Gastroesophageal sphincter (tissue), 3 donors: ENCODE measurements at regions not wholly inside any gene's neighbourhood (a gene's known extent, or its start where the extent isn't known, plus 50 kb on each side); places are given as distances from the start of the nearest gene placed in this dataset.

ENCODE experiments used
- CTCF ChIP-seq, 4 experiments: fragments of 200-600 bp in 2 of 4; fragments of 450-650 bp in 2 of 4; sonication (generic) in 1 of 4; IDR thresholded peaks; one replicate each; pipeline ENCODE4 v1.5.1; 2017 to 2019; ENCODE audit warnings: antibody characterized with exemption in 4 of 4, mild to moderate bottlenecking in 2 of 4, moderate library complexity in 2 of 4
- EP300 ChIP-seq: sonication (generic); formaldehyde crosslinking; IDR thresholded peaks from one replicate; pipeline ENCODE4 v1.6.1; 2017; ENCODE audit warnings: antibody characterized with exemption, mild to moderate bottlenecking
- POLR2A ChIP-seq, 2 donors: fragments of 450-650 bp; IDR thresholded peaks; one replicate each; pipeline ENCODE4 v1.6.1; 2017; ENCODE audit warnings: antibody characterized with exemption in 2 of 2, mild to moderate bottlenecking in 2 of 2, moderate library complexity in 1 of 2
- POLR2AphosphoS5 ChIP-seq: sonication (generic); formaldehyde crosslinking; IDR thresholded peaks from one replicate; pipeline ENCODE4 v1.6.1; 2017; ENCODE audit warnings: antibody characterized with exemption

GRCh38 chr5:39586185-39586584, 161.4 kb upstream of the DAB2 start:
- TF ChIP-seq CTCF (IDR thresholded peaks at IDR 0.05) (no peak), POLR2A (IDR thresholded peaks at IDR 0.05) (no peak), POLR2AphosphoS5 (no peak), EP300 (no peak)
